Lower lobe of right lung (tissue), 2 donors: ENCODE measurements at regions not wholly inside any gene's neighbourhood (a gene's known extent, or its start where the extent isn't known, plus 50 kb on each side); places are given as distances from the start of the nearest gene placed in this dataset.

ENCODE experiments used
- ATAC-seq, 2 donors: fragments of 200-7000 bp; cut with Tn5 transposase; one replicate each; pipeline ENCODE4 v1.9.1; 2020 to 2022; ENCODE audit warnings: mild to moderate bottlenecking in 2 of 2, moderate library complexity in 2 of 2
- DNase-seq: peaks from one replicate; pipeline ENCODE4 v3.0.0-alpha.2; 2020
- H3K27ac ChIP-seq: fragments of 200-600 bp; one replicate; pipeline ENCODE4 v1.8.0; 2022
- H3K27me3 ChIP-seq: fragments of 200-600 bp; one replicate; pipeline ENCODE4 v1.8.0; 2022; ENCODE audit warnings: low read depth
- H3K36me3 ChIP-seq: fragments of 200-600 bp; one replicate; pipeline ENCODE4 v1.8.0; 2022; ENCODE audit warnings: mild to moderate bottlenecking
- H3K4me1 ChIP-seq: fragments of 200-600 bp; one replicate; pipeline ENCODE4 v1.8.0; 2022
- H3K4me3 ChIP-seq: fragments of 200-600 bp; one replicate; pipeline ENCODE4 v1.8.0; 2022; ENCODE audit warnings: mild to moderate bottlenecking
- H3K9me3 ChIP-seq: fragments of 200-600 bp; one replicate; pipeline ENCODE4 v1.8.0; 2022
- intact Hi-C: fragments of 100-400 bp; cut with DNase I; formaldehyde crosslinking; loops from one replicate; pipeline ENCODE4 v1.11.0; 2022
- TF ChIP-seq, protein P1 (sequence below): fragments of 200-600 bp; IDR thresholded peaks from one replicate; pipeline ENCODE4 v1.8.0; 2022; ENCODE audit warnings: antibody characterized with exemption, mild to moderate bottlenecking
- donor health status: DM: no; HTN: yes; CAD: no; lungs with severe emphysema.

DNA sequence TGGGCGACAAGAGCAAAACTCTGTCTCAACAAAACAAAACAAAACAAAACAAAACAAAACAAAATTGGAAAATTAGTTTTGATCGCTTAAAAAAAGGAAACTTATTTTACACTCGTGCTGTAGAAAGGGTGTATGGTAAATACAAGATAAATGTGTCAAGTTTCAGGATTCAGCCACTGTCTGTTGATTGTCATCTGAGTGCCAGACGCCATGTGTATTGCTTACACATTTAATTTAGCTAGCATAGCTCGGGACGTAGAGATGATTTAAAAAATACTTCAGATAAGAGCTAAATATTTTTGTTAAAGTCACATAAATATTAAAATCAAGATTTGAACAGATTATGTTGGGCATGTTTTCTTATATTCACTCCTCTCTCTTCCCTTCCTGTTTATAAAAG, 568.1 kb upstream of the ZNF804A start:
- H3K36me3 ChIP-seq: no peaks in the 10 kb centered on the region
- no peak for ATAC-seq
- no peak overlapping the region for H3K27ac ChIP-seq
- DNase-seq: no peak
- TF ChIP-seq, protein P1, sequence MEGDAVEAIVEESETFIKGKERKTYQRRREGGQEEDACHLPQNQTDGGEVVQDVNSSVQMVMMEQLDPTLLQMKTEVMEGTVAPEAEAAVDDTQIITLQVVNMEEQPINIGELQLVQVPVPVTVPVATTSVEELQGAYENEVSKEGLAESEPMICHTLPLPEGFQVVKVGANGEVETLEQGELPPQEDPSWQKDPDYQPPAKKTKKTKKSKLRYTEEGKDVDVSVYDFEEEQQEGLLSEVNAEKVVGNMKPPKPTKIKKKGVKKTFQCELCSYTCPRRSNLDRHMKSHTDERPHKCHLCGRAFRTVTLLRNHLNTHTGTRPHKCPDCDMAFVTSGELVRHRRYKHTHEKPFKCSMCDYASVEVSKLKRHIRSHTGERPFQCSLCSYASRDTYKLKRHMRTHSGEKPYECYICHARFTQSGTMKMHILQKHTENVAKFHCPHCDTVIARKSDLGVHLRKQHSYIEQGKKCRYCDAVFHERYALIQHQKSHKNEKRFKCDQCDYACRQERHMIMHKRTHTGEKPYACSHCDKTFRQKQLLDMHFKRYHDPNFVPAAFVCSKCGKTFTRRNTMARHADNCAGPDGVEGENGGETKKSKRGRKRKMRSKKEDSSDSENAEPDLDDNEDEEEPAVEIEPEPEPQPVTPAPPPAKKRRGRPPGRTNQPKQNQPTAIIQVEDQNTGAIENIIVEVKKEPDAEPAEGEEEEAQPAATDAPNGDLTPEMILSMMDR: no peak
- intact Hi-C loops: no loop called here
- no peaks in the 10 kb centered on the region for H3K9me3 ChIP-seq
- H3K4me1 ChIP-seq: no peaks in the 10 kb centered on the region
- H3K4me3 ChIP-seq: no peak overlapping the region
- no peaks in the 10 kb centered on the region for H3K27me3 ChIP-seq

DNA sequence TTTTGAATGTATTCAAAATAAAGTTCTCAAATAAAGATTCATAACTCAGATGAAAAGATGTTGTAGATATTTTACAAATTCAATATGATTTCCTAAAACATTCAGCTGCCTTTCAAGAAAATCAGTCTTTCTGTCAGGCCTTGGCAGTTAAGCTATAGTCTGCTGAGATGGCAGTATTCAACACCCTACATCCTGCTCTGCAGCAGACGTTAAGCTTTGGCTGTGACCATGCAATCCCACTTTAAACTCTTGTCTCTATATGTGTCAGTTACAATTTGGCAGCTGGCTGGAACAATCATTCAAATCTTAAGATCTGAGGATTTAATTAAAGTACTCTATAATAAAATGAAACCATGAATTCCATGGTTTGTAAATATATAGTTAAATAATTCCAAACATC, 567.3 kb upstream of the ZNF804A start:
- Histone ChIP-seq H3K4me1 (no peaks in the 10 kb centered on the region), H3K36me3 (no peaks in the 10 kb centered on the region), H3K27me3 (no peaks in the 10 kb centered on the region), H3K27ac (no peak overlapping the region), H3K9me3 (no peaks in the 10 kb centered on the region), H3K4me3 (no peak overlapping the region)
- intact Hi-C loops: no loop called here
- TF ChIP-seq, protein P1: no peak
- ATAC-seq (no peak), DNase-seq (no peak)

GRCh38 chr2:184031402-184032147, 566.8 kb upstream of the ZNF804A start:
- Histone ChIP-seq H3K4me1 (no peaks in the 10 kb centered on the region), H3K27ac (no peak overlapping the region), H3K27me3 (no peaks in the 10 kb centered on the region), H3K36me3 (no peaks in the 10 kb centered on the region), H3K4me3 (no peak overlapping the region), H3K9me3 (no peaks in the 10 kb centered on the region)
- intact Hi-C loops: no loop called here
- DNase-seq (no peak), ATAC-seq (no peak)
- TF ChIP-seq, protein P1: no peak

DNA sequence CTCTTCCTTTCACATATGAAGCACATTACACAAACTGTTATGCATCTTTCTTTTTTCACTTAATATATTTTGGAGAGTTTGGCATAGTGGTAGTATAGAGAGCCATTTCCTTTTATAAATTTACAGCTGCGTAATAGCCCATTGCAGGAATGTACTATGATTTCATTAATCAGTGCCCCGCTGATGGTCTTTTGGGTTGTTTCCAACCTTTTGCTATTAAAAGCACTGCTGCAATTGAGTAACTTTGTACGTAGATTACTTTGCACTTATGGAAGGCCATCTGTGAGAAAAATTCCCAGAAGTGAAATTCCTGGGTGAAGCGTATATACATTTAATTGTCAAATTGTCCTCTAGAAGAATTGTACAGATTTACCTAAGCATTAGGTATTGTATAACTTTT, 565.3 kb upstream of the ZNF804A start:
- intact Hi-C loops: no loop called here
- TF ChIP-seq, protein P1: no peak

GRCh38 chr2:184037273-184037672, 561.1 kb upstream of the ZNF804A start:
- TF ChIP-seq, protein P1: no peak
- H3K27ac ChIP-seq: no peak overlapping the region
- no peaks in the 10 kb centered on the region for H3K27me3 ChIP-seq
- H3K4me3 ChIP-seq: no peak overlapping the region
- H3K9me3 ChIP-seq: no peaks in the 10 kb centered on the region
- no peak for DNase-seq
- no peak for ATAC-seq
- H3K36me3 ChIP-seq: no peaks in the 10 kb centered on the region
- no peaks in the 10 kb centered on the region for H3K4me1 ChIP-seq
- intact Hi-C loops: no loop called here

More for the DNA sequence above, 565.3 kb upstream of the ZNF804A start:
- no peaks in the 10 kb centered on the region for H3K27me3 ChIP-seq
- no peak overlapping the region for H3K4me3 ChIP-seq
- no peaks in the 10 kb centered on the region for H3K4me1 ChIP-seq
- ATAC-seq: no peak
- no peaks in the 10 kb centered on the region for H3K36me3 ChIP-seq
- no peak overlapping the region for H3K27ac ChIP-seq
- H3K9me3 ChIP-seq: no peaks in the 10 kb centered on the region
- no peak for DNase-seq
